ENCODE measurements at regions not wholly inside any gene's neighbourhood (a gene's known extent, or its start where the extent isn't known, plus 50 kb on each side); places are given as distances from the start of the nearest gene placed in this dataset.

DNA sequence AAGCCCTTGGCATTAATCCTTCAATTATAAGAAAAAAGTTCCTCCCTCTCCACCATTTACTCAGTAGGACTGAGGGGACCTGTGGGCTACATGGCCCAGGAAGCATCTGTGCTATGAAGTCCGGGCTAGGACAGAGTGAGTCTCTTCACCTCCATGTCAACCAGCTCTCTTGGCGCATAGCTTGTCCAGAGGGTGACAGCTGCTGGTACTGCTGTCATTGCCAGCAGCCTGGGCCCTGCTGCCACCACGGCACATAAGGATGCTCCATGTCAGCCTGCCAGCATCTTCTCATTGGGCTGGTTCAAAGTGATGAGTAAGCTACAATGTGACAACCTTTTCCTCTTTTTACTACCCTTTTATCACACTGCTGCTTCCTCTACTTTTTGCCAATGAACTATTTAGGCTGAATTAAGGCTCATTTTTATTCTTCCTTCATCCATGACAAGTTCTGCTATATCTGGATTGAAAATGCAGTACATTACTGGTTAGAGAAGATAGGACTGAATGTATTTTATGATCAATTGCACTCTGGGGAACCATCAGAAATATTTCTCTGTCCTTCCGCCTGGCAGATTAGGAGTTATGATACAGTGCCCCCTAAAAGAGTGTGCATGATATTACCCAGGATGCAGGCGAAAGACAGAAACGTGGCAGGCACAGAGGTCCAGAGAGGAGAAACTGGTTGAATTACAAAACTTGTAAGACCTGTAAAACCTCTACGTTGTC, 258.9 kb upstream of the TNP1 start:
- no peak for TF ChIP-seq POLR2A (IDR thresholded peaks at IDR 0.05)
- TF ChIP-seq, protein P1, sequence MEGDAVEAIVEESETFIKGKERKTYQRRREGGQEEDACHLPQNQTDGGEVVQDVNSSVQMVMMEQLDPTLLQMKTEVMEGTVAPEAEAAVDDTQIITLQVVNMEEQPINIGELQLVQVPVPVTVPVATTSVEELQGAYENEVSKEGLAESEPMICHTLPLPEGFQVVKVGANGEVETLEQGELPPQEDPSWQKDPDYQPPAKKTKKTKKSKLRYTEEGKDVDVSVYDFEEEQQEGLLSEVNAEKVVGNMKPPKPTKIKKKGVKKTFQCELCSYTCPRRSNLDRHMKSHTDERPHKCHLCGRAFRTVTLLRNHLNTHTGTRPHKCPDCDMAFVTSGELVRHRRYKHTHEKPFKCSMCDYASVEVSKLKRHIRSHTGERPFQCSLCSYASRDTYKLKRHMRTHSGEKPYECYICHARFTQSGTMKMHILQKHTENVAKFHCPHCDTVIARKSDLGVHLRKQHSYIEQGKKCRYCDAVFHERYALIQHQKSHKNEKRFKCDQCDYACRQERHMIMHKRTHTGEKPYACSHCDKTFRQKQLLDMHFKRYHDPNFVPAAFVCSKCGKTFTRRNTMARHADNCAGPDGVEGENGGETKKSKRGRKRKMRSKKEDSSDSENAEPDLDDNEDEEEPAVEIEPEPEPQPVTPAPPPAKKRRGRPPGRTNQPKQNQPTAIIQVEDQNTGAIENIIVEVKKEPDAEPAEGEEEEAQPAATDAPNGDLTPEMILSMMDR (IDR thresholded peaks at IDR 0.05): no peak

Data from body of pancreas (tissue), 4 donors.